Astrocyte of the spinal cord (primary cell): ENCODE measurements at regions not wholly inside any gene's neighbourhood (a gene's known extent, or its start where the extent isn't known, plus 50 kb on each side); places are given as distances from the start of the nearest gene placed in this dataset.
"Not testable (repeated sequence)": the region's sequence is repeated elsewhere in the genome, so short reads cannot be mapped to it uniquely, and the experiment has no call there.

Experiments
- DNase-seq: peaks from one replicate; pipeline ENCODE4 v3.0.0; 2011; ENCODE audit warnings: low read depth, low spot score
- H3K4me3 ChIP-seq: 2 replicates; pipeline ENCODE4 v1.5.1; 2011; ENCODE audit warnings: low read depth, mild to moderate bottlenecking, low read length, moderate library complexity
- in situ Hi-C: cut with HindIII; loops from 2 replicates; pipeline ENCODE4 v1.10.0; 2017; ENCODE audit warnings: low sequenced_read_pairs
- TF ChIP-seq, protein P1 (sequence below): IDR thresholded peaks from 2 replicates; pipeline ENCODE4 v1.5.1; 2012; ENCODE audit warnings: low read depth, mild to moderate bottlenecking, low read length, inconsistent platforms

DNA sequence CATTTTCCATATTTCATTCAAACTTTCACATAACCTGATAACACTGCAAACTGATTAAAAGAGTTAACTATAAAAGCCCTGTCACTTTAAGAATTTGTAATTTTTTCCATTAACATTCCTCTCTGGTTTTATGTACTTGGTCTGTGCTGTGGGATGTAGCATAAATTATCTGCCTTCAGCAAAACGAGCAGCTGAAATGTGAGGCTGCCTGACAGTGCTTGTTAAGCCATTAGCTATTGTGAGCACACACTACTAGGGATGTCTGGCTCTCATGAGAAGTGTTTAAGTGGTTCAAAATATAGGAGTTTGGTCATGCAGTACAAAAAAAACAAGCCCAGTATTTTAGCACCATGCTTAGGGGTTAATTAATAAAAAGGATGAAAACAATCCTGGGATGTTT, 63.0 kb downstream of the HOXA1 start:
- H3K4me3 ChIP-seq = no peak overlapping the region
- in situ Hi-C loops = no loop called here
- DNase-seq = peak; percentile 47
- TF ChIP-seq, protein P1, sequence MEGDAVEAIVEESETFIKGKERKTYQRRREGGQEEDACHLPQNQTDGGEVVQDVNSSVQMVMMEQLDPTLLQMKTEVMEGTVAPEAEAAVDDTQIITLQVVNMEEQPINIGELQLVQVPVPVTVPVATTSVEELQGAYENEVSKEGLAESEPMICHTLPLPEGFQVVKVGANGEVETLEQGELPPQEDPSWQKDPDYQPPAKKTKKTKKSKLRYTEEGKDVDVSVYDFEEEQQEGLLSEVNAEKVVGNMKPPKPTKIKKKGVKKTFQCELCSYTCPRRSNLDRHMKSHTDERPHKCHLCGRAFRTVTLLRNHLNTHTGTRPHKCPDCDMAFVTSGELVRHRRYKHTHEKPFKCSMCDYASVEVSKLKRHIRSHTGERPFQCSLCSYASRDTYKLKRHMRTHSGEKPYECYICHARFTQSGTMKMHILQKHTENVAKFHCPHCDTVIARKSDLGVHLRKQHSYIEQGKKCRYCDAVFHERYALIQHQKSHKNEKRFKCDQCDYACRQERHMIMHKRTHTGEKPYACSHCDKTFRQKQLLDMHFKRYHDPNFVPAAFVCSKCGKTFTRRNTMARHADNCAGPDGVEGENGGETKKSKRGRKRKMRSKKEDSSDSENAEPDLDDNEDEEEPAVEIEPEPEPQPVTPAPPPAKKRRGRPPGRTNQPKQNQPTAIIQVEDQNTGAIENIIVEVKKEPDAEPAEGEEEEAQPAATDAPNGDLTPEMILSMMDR = no peak

DNA sequence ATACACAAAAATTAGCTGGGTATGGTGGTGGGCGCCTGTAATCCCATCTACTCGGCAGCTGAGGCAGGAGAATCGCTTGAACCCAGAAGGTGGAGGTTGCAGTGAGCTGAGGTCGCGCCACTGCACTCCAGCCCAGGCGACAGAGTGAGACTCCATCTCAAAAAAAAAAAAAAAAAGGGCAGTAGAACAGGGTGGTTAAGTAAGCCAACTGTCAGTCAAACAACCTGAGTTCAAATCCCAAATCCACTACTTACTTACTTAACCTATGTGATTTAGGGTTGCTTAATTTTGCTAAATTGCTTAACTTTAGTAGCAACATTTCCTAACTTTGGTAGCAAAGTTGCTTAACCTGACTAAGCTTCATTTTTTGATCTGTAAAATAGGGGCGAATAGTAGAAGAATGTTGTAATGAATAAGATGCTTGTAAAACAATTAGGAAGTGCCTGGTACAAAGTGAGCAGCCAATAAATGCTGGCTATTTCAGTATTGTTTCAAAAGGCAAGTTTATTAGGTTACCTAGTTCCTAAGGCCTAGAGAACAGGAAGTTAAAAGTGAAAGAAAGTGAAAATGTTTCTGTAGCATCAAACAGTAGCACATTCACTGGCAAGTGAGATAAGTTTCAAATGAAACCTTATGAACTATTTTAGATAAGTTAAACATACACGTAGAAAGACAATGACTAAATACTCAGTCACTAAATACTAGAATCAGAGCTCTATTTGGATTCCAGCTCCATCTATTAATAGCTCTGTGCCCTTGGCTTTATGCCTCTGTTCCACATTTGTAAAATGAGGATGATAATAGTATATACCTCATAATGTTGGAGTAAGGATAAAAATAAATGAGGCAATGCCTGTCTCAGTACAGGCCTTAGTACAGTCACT, 64.3 kb downstream of the HOXA1 start:
- in situ Hi-C loops = no loop called here
- H3K4me3 ChIP-seq = no peak overlapping the region
- peak; percentile 57 for DNase-seq
- TF ChIP-seq, protein P1 = no peak

DNA sequence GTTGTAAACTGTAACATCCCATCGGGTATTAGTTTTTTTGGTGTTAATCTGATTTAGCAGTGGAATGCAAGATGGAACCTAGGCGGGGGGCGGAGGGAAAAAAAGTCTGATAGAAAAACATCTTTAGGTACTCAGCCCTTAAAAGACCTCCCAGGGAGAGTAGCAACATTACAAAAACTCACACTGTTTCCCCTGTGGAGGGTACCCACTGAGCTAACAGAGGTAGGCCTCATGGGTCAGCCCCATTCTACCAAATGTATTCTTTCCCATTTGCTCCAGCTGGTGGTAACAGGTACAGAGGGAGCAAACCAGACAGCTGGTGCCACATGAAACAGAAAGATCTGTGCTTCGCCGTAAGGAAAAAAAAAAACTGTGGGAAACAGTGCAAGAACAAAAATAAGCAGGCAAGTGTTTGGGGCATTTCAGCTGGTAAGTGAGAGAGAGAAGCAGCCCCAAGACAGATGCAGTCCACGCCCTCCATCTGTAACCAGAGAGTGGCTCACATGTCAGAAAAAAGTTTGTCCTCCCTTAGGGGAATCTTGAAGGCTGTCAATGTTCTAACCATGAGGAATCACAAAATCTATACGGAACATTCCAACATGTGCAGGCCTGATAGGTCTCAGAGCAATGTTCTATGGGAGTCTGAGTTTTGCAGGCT, 65.3 kb downstream of the HOXA1 start:
- no peak overlapping the region for H3K4me3 ChIP-seq
- TF ChIP-seq, protein P1 = no peak
- no peak for DNase-seq
- in situ Hi-C loops = no loop called here

DNA sequence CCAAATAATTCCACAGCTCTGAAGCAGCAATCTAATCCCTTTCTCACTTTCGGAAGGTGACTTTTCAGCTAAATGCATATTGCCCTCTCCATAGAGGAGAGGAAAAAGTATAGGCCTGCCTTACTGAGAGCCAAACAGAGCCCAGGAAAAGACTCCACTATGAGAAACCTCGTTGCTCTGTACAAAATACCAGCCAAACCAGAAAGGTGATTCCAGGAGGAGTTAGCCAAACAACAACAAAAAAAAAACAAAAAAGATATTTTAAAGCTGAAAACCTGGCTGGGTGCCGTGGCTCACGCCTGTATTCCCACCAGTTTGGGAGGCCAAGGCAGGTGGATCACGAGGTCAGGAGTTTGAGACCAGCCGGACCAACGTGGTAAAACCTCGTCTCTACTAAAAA, 70.5 kb downstream of the HOXA1 start:
- TF ChIP-seq, protein P1 = no peak
- no peak for DNase-seq
- in situ Hi-C loops = no loop called here
- H3K4me3 ChIP-seq = no peak overlapping the region

DNA sequence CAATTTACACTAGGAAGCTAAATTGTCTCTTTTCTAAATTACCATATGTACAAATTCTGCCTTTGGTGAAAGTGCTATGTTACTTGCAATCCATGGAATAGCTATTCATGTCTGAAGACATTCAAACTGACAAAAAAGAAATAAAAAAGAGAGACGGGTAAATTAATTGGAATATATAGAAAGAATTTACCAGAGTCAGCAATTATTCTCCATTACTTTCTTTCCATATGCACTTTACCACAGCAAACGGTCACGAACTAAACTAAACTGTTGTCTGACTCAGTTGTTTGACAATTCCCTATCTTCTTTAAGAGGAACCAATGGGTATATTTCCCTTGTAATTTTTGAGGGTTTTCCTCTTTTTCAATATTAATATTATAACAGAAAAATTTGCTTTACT, 85.7 kb downstream of the HOXA1 start:
- H3K4me3 ChIP-seq = no peak overlapping the region
- in situ Hi-C loops = no loop called here
- TF ChIP-seq, protein P1 = no peak
- DNase-seq = no peak

DNA sequence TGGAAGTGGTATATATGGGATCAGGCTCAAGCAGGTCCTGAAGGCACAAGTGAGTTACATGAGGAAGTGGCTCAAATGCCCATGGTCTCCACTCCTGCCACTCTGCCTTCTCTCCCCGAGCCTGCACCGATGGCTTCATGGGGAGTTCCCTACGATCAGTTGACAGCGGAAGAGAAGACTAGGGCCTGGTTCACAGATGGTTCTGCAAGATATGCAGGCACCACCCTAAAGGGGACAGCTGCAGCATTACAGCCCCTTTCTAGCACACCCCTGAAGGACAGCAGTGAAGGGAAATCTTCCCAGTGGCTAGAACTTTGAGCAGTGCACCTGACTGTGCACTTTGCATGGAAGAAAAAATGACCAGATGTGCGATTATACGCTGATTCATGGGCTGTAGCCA, 95.3 kb downstream of the HOXA1 start:
- in situ Hi-C loops = no loop called here
- no peak overlapping the region for H3K4me3 ChIP-seq
- no peak for DNase-seq
- TF ChIP-seq, protein P1 = no peak

DNA sequence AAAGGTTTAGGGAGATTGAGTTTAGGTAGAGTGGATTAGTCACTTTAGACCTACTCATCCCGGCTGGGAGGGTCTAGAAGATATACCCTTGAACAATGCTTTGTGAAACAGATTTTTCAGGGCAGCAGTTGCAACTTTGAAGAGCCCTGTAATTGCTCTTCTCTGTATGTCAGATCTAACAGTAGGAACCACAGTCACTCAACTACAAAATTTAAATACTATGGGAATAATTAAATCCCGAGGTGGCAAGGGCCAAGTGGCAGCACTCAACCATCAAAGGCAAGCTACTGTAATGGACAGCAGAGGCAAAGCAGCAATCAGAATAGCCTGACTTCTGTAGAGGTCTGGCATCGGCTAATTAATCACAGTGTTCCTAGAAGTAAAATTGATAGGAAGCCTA, 97.5 kb downstream of the HOXA1 start:
- in situ Hi-C loops, H3K4me3 ChIP-seq, DNase-seq: not testable (repeated sequence)
